ENCODE measurements at regions not wholly inside any gene's neighbourhood (a gene's known extent, or its start where the extent isn't known, plus 50 kb on each side); places are given as distances from the start of the nearest gene placed in this dataset.

GRCh38 chr3:23106666-23107065 lies 96.5 kb upstream of the UBE2E2 start:
- Histone ChIP-seq H3K79me2 (ENCODE audit: insufficient read depth, low read length) (no peaks in the 10 kb centered on the region), H2AFZ (ENCODE audit: low read length) (no peak overlapping the region), H3K27me3 (ENCODE audit: insufficient read depth, low read length) (no peaks in the 10 kb centered on the region), H3K27ac (ENCODE audit: low read depth, low read length, poor library complexity, severe bottlenecking) (no peak overlapping the region), H3K4me2 (ENCODE audit: low read length) (no peak overlapping the region), H3K4me1 (ENCODE audit: insufficient read depth, low read length, severe bottlenecking) (no peaks in the 10 kb centered on the region), H3K36me3 (ENCODE audit: insufficient read depth, low read length) (no peaks in the 10 kb centered on the region), H3K9ac (ENCODE audit: low read length) (no peak overlapping the region), H3K9me3 (ENCODE audit: low read length) (no peaks in the 10 kb centered on the region), H3K4me3 (ENCODE audit: low read depth, low read length, poor library complexity, severe bottlenecking) (no peak overlapping the region), H3K9me2 (ENCODE audit: low read depth, low read length) (no peaks in the 10 kb centered on the region), H4K20me1 (ENCODE audit: insufficient read depth, low read length) (no peaks in the 10 kb centered on the region), H3F3A (ENCODE audit: insufficient read depth, low read length) (no peaks in the 10 kb centered on the region)
- no peak for TF ChIP-seq EZH2 (IDR thresholded peaks at IDR 0.05; ENCODE audit: borderline replicate concordance, low read length)
- TF ChIP-seq, protein P1, sequence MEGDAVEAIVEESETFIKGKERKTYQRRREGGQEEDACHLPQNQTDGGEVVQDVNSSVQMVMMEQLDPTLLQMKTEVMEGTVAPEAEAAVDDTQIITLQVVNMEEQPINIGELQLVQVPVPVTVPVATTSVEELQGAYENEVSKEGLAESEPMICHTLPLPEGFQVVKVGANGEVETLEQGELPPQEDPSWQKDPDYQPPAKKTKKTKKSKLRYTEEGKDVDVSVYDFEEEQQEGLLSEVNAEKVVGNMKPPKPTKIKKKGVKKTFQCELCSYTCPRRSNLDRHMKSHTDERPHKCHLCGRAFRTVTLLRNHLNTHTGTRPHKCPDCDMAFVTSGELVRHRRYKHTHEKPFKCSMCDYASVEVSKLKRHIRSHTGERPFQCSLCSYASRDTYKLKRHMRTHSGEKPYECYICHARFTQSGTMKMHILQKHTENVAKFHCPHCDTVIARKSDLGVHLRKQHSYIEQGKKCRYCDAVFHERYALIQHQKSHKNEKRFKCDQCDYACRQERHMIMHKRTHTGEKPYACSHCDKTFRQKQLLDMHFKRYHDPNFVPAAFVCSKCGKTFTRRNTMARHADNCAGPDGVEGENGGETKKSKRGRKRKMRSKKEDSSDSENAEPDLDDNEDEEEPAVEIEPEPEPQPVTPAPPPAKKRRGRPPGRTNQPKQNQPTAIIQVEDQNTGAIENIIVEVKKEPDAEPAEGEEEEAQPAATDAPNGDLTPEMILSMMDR (IDR thresholded peaks at IDR 0.05; ENCODE audit: low read length): no peak

DNA sequence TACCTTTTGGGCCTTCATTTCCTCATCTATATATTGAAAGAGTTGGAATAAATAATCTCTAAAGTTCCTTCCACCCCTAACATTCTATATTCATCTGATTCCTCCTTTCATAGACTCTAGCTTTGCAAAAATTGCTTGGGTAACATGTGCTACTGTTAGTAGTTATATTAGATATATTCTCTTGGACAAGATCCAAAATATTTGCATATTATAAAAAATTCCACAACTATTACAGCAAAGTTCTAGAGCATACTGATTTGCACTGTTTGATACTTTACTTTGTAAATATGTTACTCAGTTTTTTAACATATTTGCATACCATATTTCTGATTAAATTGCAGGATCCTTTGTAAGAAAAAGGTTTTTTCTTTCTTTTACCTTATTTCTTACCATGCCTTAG lies 95.9 kb upstream of the UBE2E2 start:
- Histone ChIP-seq H3K79me2 (ENCODE audit: insufficient read depth, low read length) (no peaks in the 10 kb centered on the region), H3F3A (ENCODE audit: insufficient read depth, low read length) (no peaks in the 10 kb centered on the region), H3K27ac (ENCODE audit: low read depth, low read length, poor library complexity, severe bottlenecking) (no peak overlapping the region), H3K9me2 (ENCODE audit: low read depth, low read length) (no peaks in the 10 kb centered on the region), H3K9me3 (ENCODE audit: low read length) (no peaks in the 10 kb centered on the region), H3K4me3 (ENCODE audit: low read depth, low read length, poor library complexity, severe bottlenecking) (no peak overlapping the region), H3K36me3 (ENCODE audit: insufficient read depth, low read length) (no peaks in the 10 kb centered on the region), H2AFZ (ENCODE audit: low read length) (no peak overlapping the region), H3K4me2 (ENCODE audit: low read length) (no peak overlapping the region), H4K20me1 (ENCODE audit: insufficient read depth, low read length) (no peaks in the 10 kb centered on the region), H3K9ac (ENCODE audit: low read length) (no peak overlapping the region), H3K27me3 (ENCODE audit: insufficient read depth, low read length) (no peaks in the 10 kb centered on the region), H3K4me1 (ENCODE audit: insufficient read depth, low read length, severe bottlenecking) (no peaks in the 10 kb centered on the region)
- no peak for TF ChIP-seq EZH2 (IDR thresholded peaks at IDR 0.05; ENCODE audit: borderline replicate concordance, low read length)
- TF ChIP-seq, protein P1 (IDR thresholded peaks at IDR 0.05; ENCODE audit: low read length): no peak

- no peak overlapping the region for H2AFZ ChIP-seq (ENCODE audit: low read length)
- no peak overlapping the region for H3K4me3 ChIP-seq (ENCODE audit: low read depth, low read length, poor library complexity, severe bottlenecking)
- H3K9ac ChIP-seq (ENCODE audit: low read length): no peak overlapping the region
- no peaks in the 10 kb centered on the region for H3K79me2 ChIP-seq (ENCODE audit: insufficient read depth, low read length)
- no peaks in the 10 kb centered on the region for H3K36me3 ChIP-seq (ENCODE audit: insufficient read depth, low read length)
- TF ChIP-seq EZH2 (IDR thresholded peaks at IDR 0.05; ENCODE audit: borderline replicate concordance, low read length): no peak
- TF ChIP-seq, protein P1 (IDR thresholded peaks at IDR 0.05; ENCODE audit: low read length): no peak
- no peaks in the 10 kb centered on the region for H3K9me2 ChIP-seq (ENCODE audit: low read depth, low read length)
- H3K4me2 ChIP-seq (ENCODE audit: low read length): no peak overlapping the region
- no peaks in the 10 kb centered on the region for H3K27me3 ChIP-seq (ENCODE audit: insufficient read depth, low read length)
- H3K4me1 ChIP-seq (ENCODE audit: insufficient read depth, low read length, severe bottlenecking): no peaks in the 10 kb centered on the region
- H4K20me1 ChIP-seq (ENCODE audit: insufficient read depth, low read length): no peaks in the 10 kb centered on the region
- no peaks in the 10 kb centered on the region for H3K9me3 ChIP-seq (ENCODE audit: low read length)
- H3K27ac ChIP-seq (ENCODE audit: low read depth, low read length, poor library complexity, severe bottlenecking): no peak overlapping the region
- H3F3A ChIP-seq (ENCODE audit: insufficient read depth, low read length): no peaks in the 10 kb centered on the region
Measured at GRCh38 chr3:23108451-23109057, 94.6 kb upstream of the UBE2E2 start.
